HCT116 (cell line): ENCODE measurements at regions not wholly inside any gene's neighbourhood (a gene's known extent, or its start where the extent isn't known, plus 50 kb on each side); places are given as distances from the start of the nearest gene placed in this dataset.

Experiments
- CEBPB ChIP-seq: IDR thresholded peaks from 2 replicates; pipeline ENCODE4 v1.6.1; 2012; ENCODE audit warnings: low read depth
- CTCF ChIP-seq, 3 experiments: fragments of 200-600 bp in 1 of 3; sonication (generic) in 1 of 3; IDR thresholded peaks in 2 of 3; conservative IDR thresholded peaks in 1 of 3; 2 replicates each; pipeline ENCODE4 v1.5.1; 2012 to 2017; ENCODE audit warnings: low read depth in 2 of 3, low read length in 2 of 3, antibody characterized with exemption in 1 of 3, borderline replicate concordance in 1 of 3, control low read depth in 1 of 3, mild to moderate bottlenecking in 1 of 3, mixed read lengths in 1 of 3, mixed run types in 1 of 3, moderate library complexity in 1 of 3; ENCODE audit not compliant: insufficient read depth in 1 of 3
- EZH2 ChIP-seq: fragments of 200-600 bp; sonication (generic); IDR thresholded peaks from 2 replicates; pipeline ENCODE4 v1.6.1; 2017; ENCODE audit warnings: antibody characterized with exemption, mixed run types
- EZH2phosphoT487 ChIP-seq: fragments of 200-600 bp; IDR thresholded peaks from 2 replicates; pipeline ENCODE4 v1.6.1; 2018; ENCODE audit warnings: antibody characterized with exemption, borderline replicate concordance
- JUND ChIP-seq: IDR thresholded peaks from 2 replicates; pipeline ENCODE4 v1.6.1; 2012
- MAX ChIP-seq: IDR thresholded peaks from 2 replicates; pipeline ENCODE4 v1.6.1; 2012
- POLR2A ChIP-seq: IDR thresholded peaks from 2 replicates; pipeline ENCODE4 v1.7.0; 2011; ENCODE audit warnings: borderline replicate concordance; ENCODE audit not compliant: insufficient read depth, insufficient read length; ENCODE audit errors: extremely low read depth
- POLR2AphosphoS5 ChIP-seq: IDR thresholded peaks from 2 replicates; pipeline ENCODE4 v1.6.1; 2011; ENCODE audit warnings: mild to moderate bottlenecking, low read depth, low read length, moderate library complexity
- RAD21 ChIP-seq: IDR thresholded peaks from 2 replicates; pipeline ENCODE4 v1.6.1; 2012; ENCODE audit warnings: low read depth, mild to moderate bottlenecking
- REST ChIP-seq: IDR thresholded peaks from 2 replicates; pipeline ENCODE4 v1.6.1; 2012; ENCODE audit warnings: low read depth
- SIN3A ChIP-seq: IDR thresholded peaks from 2 replicates; pipeline ENCODE4 v1.6.1; 2012; ENCODE audit warnings: low read depth
- YY1 ChIP-seq: IDR thresholded peaks from 2 replicates; pipeline ENCODE4 v1.6.1; 2011; ENCODE audit warnings: low read length, low read depth, moderate library complexity, mild to moderate bottlenecking; ENCODE audit not compliant: insufficient replicate concordance; ENCODE audit errors: extremely low read depth
- ZNF274 ChIP-seq: fragments of 200-500 bp; sonication (Bioruptor generic); IDR thresholded peaks from 2 replicates; pipeline ENCODE4 v1.6.1; 2014; ENCODE audit warnings: mild to moderate bottlenecking, low read depth, low read length, inconsistent platforms

- TF ChIP-seq REST (no peak), MAX (no peak), CTCF (IDR thresholded peaks at IDR 0.05 in 2 of 3, conservative IDR thresholded peaks at IDR 0.05 in 1 of 3; ENCODE audit: borderline replicate concordance in 1 of 3, insufficient read depth in 1 of 3, low read depth in 2 of 3, low read length in 2 of 3) (no peak), POLR2A (no peak), EZH2 (no peak), SIN3A (no peak), POLR2AphosphoS5 (no peak), EZH2phosphoT487 (no peak), CEBPB (no peak), RAD21 (no peak), YY1 (no peak), JUND (no peak), ZNF274 (no peak)
Observed at GRCh38 chr1:82587371-82587770, 786.6 kb downstream of the ADGRL2 start.
